Fibroblast of upper back skin (primary cell): ENCODE measurements at regions not wholly inside any gene's neighbourhood (a gene's known extent, or its start where the extent isn't known, plus 50 kb on each side); places are given as distances from the start of the nearest gene placed in this dataset.

Source experiments
- DNase-seq: peaks from one replicate; pipeline ENCODE4 v3.0.0-alpha.2; 2013

DNA sequence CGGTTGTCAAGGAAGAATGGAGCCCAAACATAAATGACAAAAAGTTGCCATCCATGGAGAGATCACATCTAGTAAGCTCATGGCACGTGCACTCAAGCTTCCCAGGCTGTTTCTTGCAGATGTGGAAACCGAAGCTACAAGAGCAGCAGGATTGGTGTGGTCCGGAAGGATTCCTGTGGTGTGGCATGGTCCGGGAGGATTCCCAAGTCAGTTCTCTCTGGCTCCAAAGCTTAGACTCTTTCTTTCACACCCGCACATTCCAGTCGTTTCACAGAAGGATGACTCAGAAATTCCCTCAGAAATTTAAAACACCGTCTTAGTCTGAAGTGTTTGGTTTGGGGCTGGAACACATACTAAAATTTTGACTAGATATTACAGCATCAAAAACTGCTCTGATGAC is 78.0 kb upstream of the DRD2 start:
- peak; percentile 99 for DNase-seq

DNA sequence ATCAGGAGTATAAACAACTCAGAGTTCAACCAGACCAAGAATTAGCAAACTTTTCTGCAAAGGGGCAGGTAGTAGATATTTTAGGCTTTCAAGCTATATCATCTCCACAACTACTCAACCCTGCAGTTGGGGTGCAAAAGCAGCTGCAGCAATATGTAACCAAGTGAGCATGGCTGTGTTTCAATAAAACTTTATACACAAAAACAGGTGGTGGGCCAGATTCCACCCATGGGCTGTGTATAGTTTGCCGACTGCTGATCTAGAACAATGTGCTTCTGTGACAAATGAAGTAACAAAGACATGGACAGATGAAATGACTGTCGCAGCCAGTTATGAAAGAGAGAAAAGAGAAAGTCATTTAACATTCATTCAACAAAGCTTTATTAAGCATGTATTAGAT is 77.1 kb upstream of the DRD2 start:
- no peak for DNase-seq

- DNase-seq: no peak
Observed at GRCh38 chr11:113551645-113552044, 76.4 kb upstream of the DRD2 start.

DNA sequence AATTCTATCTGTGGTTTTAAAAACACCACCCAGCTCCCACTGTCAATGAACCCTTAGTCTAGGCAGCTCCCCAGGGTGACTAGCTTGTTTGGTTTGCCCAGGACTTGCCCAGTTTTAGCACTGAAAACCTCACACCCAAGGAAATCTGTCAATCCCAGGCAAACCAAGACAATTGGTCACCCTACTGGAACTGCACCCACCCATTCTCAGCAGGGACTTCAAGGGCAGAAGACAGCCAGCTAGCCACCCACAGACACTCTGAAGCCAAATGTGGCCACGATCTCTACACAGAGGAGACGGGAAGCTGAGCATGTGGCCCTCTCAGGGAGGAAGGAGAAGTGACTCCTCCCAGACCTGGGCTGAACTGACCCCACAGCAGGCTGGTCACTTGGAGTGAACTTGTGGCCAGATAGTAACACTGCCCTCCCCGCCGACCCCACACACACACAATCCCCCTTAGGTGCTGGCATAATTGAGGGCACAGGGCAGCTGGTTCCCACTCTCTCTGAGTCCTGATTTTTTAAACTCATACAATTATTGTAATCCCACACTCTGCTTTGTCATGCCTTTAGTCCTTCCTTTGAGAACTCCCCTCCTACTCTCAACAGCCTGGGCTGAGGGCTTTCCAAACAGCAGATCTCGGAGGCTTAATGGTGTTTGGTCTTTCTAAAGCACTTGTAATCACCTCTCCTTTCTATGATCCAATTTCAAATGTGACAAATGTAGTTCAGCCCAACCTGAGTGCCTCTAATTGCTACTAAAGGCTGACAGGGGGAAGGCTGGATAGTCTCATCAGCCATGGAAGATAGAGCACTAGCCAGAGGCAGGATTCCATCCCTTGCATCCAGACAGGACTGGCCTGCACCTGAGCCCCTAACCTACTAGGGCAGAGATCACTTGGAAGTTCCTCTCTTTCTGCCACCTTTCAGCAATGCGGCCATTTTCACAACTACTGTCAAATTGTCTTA is 74.7 kb upstream of the DRD2 start:
- DNase-seq: no peak

- no peak for DNase-seq
Observed at GRCh38 chr11:113549061-113549460, 73.9 kb upstream of the DRD2 start.

- DNase-seq: no peak
Observed at GRCh38 chr11:113547739-113548138, 72.5 kb upstream of the DRD2 start.

DNA sequence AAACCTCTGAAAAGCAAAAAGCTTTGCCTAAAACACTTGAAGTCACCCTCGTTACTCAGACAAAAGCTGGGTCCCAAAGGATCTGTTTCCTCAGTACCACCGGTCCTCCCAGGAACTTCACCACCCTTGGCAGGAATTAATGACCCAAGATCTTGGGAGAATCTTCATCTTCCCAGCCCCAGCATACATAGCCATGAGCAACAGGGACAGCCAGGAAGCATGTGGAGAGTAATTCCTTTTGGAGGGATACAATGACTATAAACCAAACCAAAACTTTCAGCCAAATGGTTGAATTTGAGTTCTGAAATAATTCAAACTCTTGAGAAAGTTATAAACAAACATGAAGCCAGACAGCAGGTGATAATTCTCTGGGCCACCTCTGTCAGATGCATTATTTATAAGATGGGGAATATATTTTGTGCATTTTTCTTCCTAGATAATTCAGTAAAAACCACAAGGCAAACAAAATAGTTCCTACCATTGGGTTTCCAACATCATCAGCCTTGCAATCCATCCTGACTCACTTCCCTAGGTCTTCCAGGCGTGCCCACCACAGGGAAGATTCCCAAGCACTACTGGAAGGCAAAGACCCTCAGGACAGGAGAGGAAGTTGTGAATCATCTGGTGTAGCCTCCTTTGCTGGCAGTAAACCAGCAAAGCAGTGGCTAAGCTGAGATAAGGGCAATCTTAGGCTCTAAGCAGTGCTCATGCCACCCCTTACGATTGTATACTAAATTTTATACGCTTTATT is 71.7 kb upstream of the DRD2 start:
- peak; percentile 89 for DNase-seq

- no peak for DNase-seq
Observed at GRCh38 chr11:113542420-113542819, 67.2 kb upstream of the DRD2 start.

GRCh38 chr11:113540416-113541330 is 65.5 kb upstream of the DRD2 start:
- DNase-seq: no peak

GRCh38 chr11:113538451-113539412 is 63.5 kb upstream of the DRD2 start:
- no peak for DNase-seq

DNA sequence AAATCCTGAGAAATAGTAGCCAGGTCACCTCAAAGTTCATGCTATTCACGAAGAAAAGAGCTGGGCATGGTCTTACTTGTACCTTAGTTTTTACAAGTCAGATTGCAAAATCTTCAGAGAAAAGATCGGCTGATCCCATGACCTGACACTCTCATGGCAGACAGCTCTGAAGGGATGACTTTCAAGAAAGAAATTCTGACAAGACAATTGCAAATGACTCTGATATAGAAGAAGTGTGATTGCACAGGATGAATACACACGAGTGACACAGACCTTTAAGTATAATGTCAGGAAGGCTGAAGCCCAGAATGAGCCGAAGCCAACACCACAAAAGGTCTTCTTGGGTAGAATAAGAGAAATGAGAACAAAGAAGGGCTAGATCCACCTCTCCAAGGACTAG is 59.4 kb upstream of the DRD2 start:
- DNase-seq: no peak

DNA sequence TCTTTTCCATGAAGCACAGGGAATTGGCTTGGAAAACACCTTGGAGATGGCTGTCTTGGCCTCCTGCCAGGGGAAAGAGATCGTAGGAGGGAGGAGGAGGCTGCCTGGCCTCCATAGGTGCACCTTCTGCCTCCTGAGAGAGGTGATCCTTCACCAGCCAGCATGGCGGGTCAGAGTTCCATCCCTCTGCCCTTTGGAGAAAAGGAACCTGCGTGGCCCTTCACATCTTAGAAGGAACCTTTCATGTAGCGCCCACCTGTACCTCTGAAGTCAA is 58.2 kb upstream of the DRD2 start:
- DNase-seq: no peak

DNA sequence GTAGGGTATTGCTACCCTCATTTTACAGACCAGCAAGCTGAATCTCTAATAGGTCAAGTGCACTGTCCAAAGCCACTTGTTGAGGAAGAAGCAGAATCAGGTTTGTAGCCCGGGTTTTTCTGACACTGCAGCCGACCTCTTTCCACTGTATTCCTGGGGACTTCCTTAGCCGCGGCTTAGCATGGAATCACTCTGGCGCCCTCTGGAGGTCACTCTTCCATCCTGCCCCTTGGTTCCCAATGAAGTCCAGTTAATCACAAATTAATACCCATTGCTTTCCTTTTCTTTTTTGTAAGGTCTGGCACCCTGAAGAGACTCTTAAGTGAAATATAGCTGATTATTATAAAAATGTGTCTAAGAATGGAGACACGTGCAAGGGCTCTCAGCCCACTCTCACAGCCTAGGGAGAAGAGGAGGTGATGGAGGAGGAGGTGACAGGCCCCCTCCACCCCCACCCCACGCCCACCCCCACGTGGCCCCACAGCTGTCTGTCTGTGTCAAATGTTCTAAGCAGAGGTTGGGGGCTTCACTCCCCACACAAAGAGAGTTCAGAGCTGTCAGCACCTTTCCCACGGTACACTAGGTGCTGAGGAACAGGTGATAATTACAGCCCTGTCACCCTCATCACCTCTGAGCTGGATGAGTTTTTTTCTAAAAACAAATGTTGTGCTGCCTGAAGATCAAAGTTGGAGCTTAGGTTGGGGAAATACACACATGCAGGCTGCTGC is 57.7 kb upstream of the DRD2 start:
- DNase-seq: peak; percentile 70

GRCh38 chr11:113531575-113532451 is 56.6 kb upstream of the DRD2 start:
- peak; percentile 21 for DNase-seq

DNA sequence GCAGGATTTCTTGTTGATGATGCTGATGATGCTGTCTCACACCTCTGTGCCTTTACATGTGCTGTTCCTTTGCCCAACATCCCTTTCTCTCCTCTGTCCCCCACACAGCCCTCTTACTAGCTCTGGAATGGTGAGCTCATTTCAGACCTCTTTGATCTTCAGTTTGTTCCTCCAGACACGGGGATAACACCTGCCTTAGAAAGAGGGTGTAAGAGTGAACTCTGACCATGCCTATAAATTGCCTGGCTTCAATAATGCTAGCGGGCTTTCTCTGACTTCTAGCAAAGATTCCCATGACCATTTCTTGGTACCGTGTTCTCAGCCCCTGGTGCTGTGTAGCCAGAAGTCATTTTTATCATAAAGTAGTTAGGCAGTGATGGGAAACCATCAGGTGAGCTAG is 55.9 kb upstream of the DRD2 start:
- no peak for DNase-seq

GRCh38 chr11:113529606-113530005 is 54.4 kb upstream of the DRD2 start:
- no peak for DNase-seq

GRCh38 chr11:113528982-113529381 is 53.8 kb upstream of the DRD2 start:
- peak; percentile 66 for DNase-seq

DNA sequence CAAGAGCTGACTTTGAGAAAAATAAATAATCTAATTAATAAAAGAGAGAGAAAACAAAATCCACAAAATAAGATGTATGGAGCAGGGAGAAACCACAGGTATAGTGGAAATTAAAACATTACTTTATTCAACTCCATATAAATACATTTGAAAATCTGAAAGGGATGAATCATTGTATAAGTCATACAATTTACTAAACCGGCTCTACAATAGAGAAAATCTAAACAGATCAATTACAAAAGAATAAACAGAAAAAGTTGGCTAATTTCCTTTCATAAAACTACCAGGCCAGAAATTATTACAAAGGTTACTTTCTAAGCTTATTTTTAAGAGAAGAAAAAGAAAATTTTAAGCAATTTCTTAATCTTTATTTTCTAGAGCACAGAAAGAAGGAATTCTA is 51.3 kb upstream of the DRD2 start:
- no peak for DNase-seq
